GM12892 (cell line): ENCODE measurements at regions not wholly inside any gene's neighbourhood (a gene's known extent, or its start where the extent isn't known, plus 50 kb on each side); places are given as distances from the start of the nearest gene placed in this dataset.

Experiments used
- POLR2A ChIP-seq: IDR thresholded peaks from 2 replicates; pipeline ENCODE4 v1.6.1; 2011; ENCODE audit warnings: low read depth, low read length, control low read depth
- POLR2AphosphoS5 ChIP-seq: IDR thresholded peaks from 2 replicates; pipeline ENCODE4 v1.6.1; 2011; ENCODE audit warnings: low read depth, low read length, control low read depth

- TF ChIP-seq POLR2AphosphoS5 (no peak), POLR2A (no peak)
Observed at GRCh38 chr20:60256811-60257210, 298.6 kb downstream of the CDH26 start.
